Fibroblast of the conjunctiva (primary cell): ENCODE measurements at regions not wholly inside any gene's neighbourhood (a gene's known extent, or its start where the extent isn't known, plus 50 kb on each side); places are given as distances from the start of the nearest gene placed in this dataset.
"Not testable (repeated sequence)": the region's sequence is repeated elsewhere in the genome, so short reads cannot be mapped to it uniquely, and the experiment has no call there.

ENCODE experiments used
- DNase-seq: peaks from one replicate; pipeline ENCODE4 v3.0.0-alpha.2; 2010; ENCODE audit warnings: low read depth

DNA sequence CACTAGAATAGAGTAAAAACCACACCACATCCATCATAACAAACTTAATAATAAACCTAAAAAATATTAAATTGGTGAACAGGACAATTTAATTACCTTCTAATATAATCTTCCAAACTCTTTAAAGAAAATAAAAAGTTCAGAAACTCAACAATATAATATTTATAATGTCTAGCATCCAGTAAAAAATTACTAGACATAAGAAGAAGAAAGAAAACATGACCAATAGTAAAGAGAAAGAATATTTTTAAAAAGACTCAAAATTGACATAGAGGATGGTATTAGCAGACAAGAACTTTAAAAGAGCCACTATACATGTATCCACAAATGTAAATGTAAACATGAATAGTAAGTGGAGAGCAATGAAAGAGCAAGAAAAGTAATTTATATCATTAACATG is 388.4 kb downstream of the TFEC start:
- no peak for DNase-seq

DNA sequence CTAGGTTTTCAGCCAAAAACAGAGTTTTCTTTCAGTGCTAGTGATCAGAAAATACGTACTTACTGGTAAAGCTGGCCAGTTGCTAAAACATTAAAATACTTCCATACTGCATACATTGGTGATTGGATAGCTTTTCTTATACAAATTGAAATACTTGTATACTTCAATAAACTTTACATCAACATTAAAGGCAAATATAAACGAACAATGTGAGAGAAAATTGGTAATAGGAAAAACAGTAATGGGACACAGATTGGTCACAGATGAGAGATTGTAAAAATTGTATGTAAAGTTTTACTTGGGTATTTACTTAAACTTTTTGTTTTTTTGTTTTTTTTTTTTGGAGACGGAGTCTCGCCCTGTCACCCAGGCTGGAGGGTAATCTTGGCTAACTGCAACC is 391.7 kb downstream of the TFEC start:
- DNase-seq = no peak

DNA sequence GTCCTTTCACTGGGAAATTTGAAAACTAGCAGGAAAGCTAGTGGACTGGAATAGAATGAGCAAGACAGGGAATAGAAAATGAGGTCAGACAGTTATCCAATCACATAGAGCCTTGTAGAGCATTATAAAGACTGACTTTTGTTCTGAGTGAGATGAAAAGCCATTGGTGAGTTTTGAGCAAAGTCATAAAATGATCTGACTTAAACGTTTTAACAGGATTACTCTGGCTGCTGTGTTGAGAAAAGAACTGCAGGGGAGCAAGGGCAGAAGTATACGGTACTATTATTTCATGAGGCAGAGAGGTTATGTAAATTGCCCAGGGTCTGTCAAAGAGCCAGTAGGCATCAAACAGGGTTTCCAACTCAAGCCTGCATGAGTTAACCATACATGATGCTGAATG is 393.4 kb downstream of the TFEC start:
- no peak for DNase-seq

DNA sequence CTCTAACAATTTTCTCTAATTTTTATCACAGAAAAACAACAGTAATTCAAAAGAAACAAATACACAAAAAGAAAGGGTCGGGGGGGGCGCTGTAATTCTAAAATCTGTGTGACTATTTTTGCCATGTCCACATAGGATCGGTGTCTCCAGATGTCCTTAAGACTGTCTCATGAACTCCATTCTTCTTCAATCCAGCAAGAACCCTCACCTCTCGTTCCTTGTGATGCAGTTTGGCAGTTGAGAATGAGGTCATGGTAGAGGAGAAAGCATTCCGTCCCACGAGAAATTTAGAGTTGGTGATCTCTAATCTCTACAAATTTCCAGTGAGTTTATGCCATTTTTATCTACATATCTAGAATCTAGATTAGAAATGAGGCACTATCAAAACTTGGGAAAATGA is 394.7 kb downstream of the TFEC start:
- no peak for DNase-seq

DNA sequence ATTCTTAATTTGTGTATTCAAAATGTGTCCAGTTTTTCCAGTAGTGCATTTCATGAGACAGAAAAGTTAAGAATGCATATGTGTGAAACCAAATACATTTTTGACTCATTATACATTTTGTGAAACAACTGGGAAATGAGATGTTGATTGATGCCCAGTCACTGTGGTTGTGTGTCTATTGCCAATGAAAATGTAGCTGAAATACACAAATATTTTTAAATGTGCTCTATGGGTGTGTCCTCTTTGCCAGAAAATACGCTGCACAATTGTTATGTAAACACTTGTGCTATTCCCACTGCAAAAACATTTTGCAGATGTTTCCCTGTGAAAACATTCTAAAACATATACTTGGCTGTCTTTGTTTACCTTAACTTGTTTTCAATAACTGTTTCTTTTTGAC is 395.2 kb downstream of the TFEC start:
- peak; percentile 16 for DNase-seq

DNA sequence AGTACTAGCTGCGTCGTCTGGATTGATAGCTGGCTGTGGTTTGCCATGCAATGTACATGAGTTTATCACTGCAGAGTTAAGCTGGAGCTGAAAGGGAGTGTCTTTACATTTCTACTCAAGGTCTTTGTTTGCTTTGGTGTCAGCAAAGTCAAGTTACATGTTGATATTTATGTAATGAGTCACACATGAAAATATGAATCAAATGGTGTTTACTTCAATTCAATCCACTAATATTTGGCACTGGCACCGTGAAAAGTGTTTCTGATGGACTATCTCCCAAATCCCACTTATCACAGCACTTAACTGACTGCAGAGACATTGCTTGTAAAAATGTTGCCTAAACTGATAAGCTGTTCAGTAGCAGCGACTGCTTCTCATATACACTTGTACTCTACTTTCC is 395.9 kb downstream of the TFEC start:
- DNase-seq = no peak

DNA sequence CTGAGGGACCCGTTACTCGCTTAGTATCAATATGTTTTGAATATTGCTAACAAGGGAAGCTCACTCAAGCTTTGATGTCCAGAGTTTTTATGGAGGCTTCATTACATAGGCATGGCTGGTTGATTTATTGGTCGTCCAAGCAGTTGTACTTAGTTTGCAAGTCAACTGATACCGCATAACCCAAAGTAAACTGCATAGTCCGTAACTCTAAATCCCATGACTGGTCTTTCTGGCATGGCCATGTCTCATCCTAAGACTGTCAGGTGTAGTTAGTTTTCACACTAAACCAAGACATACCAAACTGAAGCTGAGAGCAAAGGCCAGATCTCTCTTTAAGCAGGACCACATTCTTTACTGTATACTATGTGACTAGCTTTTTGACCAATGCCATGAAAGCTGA is 397.9 kb downstream of the TFEC start:
- DNase-seq = no peak

DNA sequence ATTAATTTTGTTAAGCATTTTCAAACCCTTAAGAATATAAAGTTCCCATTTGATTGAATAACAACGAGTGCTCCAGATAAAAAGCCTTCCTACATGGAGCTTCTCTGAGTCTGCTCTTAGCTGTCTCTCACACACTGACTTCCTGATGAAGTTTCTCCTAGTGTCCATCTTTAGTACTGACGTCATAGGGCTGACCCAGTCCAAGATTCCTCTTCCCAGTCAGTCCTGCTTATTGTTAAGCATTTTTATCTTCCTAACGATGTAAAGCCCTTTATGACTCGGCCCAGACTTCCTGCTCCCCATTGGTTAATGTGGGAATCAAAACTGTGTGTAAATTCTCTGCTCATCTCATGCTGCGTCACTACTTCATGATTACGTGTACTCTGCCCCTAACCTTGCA is 398.8 kb downstream of the TFEC start:
- DNase-seq = no peak

DNA sequence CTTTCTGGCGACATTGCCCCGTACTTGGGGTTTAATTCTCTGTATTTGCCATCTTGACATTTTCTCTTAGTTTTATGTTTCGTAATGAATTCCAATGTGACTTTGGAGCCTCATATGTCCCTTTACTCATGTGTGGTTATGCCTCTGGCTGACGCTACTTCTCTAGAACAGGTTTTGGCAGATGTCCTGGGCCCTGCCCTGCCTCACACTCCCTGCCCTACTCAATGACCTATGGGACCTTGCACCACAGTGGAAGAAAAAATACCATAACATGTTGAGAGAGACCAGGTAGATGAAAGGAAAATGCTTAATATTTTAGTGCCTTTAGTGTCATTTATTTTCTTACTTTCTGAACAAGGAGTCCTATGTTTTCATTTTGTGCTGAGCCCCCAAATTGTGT is 400.5 kb downstream of the TFEC start:
- no peak for DNase-seq

DNA sequence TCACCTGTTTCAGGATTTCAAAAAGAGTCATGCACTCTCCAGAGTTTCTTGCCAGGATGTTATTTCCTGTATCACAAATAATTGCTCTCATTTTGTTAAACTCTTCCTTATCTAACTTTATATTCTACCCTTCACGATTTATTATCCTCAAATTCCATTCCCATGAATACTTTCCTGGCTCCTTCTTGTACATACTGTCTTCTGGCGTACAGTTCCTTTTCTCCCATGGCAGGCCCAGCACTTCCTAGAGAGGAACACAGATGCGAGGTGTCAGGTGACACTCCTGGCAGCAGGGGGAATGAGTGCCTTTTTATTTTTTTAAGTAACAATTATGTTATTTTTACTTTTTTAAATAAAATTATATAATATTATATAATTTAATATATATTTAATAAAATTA is 411.9 kb downstream of the TFEC start:
- no peak for DNase-seq

DNA sequence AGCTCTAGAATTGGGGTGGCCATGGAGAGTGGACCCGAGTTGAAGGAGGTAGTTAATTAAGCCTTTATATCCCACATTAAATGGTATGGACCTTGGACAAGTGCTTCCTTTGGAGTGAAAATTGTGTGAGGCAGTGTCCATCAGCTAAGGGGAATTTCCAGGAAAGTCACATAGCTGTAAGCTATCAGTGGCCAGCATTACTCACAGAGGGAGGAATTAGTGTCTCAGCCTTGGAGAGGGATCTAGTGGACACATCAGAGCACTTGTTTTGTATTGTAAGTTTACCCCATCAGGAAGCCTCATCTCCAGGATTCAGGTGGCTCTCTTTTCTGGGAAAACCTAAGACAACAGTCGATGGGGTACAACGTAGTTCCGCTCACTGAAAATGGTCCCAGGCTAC is 416.7 kb downstream of the TFEC start:
- DNase-seq = no peak

DNA sequence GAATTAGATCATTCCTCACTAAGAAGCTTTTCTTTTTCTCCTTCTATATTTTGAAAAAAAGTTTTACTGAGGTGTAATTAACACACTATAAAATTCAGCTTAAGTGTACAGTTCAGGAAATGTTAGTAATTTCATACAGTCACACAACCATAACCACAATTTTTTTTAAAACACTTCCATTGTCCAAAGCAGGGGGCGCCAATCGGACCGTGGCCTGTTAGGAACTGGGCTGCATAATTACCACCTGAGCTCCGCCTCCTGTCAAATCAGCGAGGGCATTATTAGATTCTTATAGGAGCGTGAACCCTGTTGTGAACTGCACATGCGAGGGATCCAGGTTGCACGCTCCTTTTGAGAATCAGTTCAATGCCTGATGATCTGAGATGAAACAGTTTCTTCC is 427.1 kb downstream of the TFEC start:
- DNase-seq = no peak

DNA sequence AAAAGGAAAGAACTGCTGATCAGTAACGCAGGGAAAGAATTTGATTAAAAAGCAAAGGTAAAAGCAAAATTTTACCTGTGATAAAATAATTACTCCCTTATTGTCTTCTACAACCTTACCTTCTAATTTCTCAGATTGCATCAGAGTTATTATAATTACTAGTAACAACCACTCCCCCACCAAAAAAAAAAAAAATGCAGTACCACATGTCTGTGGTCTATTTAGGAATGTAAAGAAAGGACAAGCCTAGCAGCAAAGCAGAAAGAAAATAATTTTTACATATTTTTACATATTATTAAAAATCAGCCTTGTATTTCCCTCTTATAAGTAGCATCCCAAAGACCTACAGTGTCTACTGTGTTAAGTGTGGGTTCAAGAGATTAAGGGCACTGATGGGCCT is 430.4 kb downstream of the TFEC start:
- no peak for DNase-seq

DNA sequence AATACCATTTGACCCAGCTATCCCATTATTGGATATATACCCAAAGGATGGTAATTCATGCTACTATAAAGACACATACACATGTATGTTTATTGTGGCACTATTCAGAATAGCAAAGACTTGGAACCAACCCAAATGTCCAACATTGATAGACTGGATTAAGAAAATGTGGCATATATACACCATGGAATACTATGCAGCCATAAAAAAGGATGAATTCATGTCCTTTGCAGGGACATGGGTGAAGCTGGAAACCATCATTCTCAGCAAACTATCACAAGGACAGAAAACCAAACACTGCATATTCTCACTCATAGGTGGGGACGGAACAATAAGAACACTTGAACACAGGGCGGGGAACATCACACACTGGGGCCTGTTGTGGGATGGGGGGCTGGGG is 431.4 kb downstream of the TFEC start:
- DNase-seq = not testable (repeated sequence)

DNA sequence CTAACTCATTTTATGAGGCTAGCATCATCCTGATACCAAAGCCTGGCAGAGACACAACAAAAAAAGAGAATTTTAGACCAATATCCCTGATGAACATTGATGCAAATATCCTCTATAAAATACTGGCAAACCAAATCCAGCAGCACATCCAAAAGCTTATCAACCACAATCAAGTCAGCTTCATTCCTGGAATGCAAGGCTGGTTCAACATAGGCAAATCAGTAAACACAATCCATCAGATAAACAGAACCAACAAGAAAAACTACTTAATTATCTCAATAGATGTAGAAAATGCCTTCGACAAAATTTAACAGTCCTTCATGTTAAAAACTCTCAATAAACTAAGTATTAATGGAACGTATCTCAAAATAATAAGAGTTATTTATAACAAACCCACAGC is 433.3 kb downstream of the TFEC start:
- DNase-seq = not testable (repeated sequence)

DNA sequence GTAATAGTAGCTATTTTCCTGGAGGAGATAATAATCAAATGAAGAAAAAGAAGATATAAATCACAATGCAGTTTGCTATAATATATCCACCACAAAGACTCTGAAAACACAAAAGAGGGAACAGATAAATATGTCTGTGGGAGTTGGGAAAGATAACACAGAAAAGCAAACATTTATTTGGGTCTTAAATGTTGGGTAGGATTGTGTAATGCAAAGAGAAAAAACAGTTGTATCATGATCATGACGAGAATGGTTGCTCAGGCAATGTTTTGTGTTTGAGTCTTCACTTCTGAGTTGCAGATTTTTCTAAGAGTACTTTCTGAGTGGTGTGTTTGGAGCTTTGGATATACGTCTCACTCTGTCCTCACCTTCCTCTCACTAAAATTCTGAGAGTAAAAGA is 437.5 kb downstream of the TFEC start:
- DNase-seq = no peak

DNA sequence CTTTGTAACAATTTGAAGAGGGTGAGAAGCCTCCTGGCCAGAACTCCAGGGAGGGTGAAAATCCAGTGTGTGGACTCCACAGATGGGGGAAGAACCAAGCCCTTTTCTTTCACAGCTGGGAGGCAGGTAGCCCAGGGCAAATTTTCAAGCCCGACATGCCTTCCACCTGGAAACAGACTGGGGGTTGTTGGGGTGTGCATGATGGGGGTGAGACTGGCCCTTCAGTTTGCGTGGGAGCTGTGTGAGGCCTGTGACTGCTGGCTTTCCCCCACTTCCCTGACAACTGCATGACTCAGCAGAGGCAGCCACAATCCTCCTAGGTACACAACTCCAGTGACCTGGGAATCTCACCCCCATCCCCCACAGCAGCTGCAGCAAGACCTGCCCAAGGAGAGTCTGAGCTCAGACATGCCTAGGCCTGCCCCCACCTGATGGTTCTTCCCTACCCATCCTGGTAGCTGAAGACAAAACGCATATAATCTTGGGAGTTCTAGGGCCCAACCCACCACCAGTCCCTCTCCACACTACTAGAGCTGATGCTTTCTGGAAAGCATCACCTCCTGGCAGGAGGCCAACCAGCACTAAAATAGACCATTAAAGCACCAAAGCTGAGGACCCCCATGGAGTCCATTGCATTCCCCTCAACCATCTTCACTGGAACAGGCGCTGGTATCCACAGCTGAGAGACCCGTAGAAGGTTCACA is 445.4 kb downstream of the TFEC start:
- no peak for DNase-seq

DNA sequence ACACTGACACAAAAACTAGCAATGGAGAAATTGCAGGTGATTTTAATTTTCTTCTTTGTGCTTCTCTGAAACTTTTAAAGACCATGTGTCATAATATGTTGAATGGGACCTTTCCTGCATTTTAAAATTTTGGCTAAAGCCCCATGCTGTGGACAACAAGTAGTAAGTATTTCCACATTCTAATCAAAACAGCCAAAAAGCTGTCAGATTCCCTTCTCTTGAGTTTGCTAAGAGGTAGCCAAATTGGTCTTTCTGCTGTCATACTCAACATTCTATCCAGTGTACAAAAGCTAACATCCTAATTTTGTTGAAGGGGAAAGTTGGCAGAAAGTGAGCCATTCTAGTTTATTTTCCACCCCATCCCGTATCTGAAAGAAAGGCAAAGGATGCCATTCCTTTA is 447.6 kb downstream of the TFEC start:
- DNase-seq = no peak

DNA sequence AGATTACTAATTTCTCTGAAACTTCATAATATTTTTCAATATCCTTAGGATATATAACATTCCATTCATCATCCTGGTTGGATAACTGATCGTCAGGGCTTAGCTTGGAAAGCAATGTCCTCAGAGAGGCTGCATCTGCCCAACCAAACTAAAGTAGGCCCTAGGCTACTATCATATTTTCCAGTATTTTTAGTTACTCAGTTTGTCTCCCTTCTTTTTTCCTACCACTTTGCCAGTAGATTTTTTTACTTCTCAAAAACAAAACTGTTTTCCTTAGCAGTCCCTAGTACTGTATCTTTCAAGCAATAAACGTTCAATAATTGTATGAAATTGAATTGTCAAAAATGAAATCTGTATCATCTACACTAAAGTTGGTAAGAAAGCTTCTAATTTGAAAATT is 452.0 kb downstream of the TFEC start:
- no peak for DNase-seq

DNA sequence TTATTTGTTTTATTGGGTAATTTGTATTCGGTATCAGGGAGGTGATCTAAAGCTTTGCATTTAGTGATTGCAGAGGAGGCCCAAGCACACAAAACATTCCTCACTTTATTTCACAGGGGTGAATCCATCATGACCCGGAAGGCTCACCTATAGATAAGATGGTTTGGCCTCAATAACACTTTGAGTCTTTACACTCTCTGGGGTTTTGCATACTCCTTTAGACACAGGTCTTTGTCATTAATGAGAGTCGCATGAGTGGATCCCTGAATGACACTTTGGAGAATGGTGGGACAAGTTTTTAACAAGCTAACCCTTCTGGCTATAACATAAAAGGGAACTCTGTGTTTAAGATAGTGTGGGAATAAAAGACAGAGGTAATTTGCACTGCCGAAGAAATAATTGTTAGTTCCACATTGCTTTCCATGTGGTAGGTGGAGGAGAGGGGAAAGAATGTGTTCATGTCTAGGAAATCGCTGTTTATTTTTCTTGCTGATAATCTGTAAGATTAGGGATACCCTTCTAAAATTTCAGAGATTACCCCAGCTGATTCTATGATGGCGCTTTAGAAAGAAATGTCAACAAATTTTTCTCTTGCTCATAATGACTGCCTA is 455.8 kb downstream of the TFEC start:
- no peak for DNase-seq

DNA sequence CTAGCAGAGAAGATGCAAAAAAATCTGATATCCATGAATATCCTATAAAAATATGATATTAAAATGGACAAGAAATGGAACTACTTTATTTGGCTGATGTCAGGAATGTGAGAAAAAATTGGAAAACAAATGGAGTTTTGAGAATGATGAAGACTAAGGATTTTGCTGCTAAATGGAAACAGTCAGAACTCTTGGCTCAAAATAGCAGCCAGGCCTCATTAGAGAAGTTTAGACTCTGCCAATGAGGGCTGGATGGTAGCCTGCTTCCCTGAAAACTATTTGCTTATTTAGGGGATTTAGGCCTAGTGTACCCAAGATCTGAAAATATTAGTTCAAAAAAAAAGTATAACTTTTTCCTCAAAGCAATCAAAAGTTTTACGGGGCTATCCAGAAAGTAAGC is 458.5 kb downstream of the TFEC start:
- no peak for DNase-seq

DNA sequence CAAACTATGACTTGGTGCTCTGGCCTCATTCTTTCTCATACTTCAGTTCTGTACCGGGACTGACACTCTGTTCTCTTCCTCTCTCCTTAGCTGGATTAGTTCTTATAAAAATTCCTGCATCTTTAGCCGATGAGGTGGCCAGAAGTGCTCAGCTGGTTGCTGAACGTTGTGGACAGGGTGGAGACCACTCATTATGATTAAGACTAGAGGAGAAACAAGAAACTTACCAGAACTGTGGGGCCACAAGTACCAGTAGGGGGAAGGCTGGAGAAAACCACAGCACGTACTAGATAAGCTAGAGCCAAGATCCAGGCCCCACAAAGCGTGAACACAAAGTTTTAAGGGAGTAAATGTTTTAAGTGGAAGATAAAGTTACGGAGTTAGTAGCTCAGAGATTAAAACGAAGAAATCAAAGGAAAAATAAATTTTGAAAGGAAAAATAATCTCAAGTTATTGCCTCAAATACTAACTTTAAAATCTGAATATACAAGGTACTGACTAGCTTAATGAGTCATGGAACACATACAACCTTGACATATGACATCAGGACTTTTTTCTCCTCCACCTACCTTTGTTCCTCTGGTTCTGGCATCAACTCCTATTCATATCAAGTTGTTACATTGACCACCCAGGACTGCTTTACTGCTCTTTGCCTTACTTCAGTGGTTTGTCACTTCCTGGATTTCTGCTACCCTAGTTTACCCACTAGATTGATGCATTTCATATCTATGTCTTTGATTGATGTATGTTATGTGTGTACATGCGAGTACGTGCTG is 469.0 kb downstream of the TFEC start:
- DNase-seq = no peak

DNA sequence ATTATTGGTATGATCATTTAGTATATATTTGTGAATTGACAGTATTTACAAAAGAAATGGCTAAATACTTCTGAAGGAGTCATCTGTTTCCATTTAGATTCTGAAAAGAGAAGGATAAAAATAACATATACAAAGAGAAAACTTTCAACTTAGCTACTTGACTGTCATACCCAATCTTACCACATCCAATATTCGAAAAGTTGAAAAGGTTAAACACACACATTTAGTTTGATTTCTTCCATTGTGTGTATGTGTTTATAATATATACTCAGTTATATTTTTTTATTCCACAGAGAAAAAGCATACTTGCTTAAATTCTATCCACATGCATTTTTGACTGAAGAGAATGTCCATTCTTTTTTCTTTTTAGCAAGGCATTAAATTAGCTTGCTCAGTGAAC is 470.7 kb downstream of the TFEC start:
- DNase-seq = no peak

DNA sequence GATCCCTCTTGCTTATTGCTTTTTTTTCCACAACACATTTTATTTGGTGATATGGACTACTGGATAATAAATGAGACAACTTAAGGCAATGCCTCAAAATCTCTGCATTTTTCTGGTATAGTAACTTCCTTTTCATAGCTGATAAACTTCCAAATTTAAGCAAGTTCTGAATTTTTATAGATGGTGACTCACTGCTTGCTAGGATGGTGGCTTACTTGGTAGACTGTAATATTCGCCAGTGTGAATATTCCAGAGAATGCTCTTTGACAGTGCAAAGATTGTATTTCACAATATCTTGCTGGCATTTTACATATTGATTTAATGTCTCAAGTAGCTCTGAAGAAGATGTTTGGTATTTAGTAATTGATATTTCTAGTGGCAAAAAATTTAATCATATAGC is 472.4 kb downstream of the TFEC start:
- DNase-seq = no peak
